Tibial nerve (tissue), 4 donors: ENCODE measurements at regions not wholly inside any gene's neighbourhood (a gene's known extent, or its start where the extent isn't known, plus 50 kb on each side); places are given as distances from the start of the nearest gene placed in this dataset.

Experiments used
- EP300 ChIP-seq, 2 donors: sonication (generic); formaldehyde crosslinking; IDR thresholded peaks; one replicate each; pipeline ENCODE4 v1.6.1; 2017; ENCODE audit warnings: antibody characterized with exemption in 2 of 2, mild to moderate bottlenecking in 1 of 2
- POLR2A ChIP-seq, 2 donors: fragments of 450-650 bp; IDR thresholded peaks; one replicate each; pipeline ENCODE4 v1.6.1; 2017; ENCODE audit warnings: antibody characterized with exemption in 2 of 2, mild to moderate bottlenecking in 2 of 2, moderate library complexity in 2 of 2
- TF ChIP-seq, protein P1 (sequence below), 5 experiments: fragments of 200-600 bp in 3 of 5; fragments of 450-650 bp in 2 of 5; sonication (generic) in 3 of 5; IDR thresholded peaks; one replicate each; pipeline ENCODE4 v1.5.1; 2016 to 2019; ENCODE audit warnings: antibody characterized with exemption in 5 of 5, mild to moderate bottlenecking in 3 of 5, moderate library complexity in 2 of 5

DNA sequence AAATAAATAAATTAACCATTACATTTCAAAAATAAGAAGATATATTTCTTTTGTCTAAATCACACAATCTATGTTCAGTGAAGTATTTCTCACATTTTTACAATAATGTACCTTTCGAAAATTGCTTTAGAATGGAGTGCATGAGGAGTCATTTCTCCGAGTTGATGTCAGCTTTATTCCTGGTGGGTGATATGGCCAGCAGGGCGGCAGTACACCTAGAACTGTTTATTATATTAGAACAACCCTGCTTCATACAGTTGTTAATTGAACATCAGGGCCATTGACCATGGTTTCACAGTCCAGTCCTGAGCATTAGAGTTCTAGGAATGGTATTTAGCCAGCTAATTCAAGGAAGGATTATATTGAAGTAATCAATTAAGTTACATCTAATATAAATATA, 696.3 kb upstream of the SLC10A2 start:
- TF ChIP-seq, protein P1, sequence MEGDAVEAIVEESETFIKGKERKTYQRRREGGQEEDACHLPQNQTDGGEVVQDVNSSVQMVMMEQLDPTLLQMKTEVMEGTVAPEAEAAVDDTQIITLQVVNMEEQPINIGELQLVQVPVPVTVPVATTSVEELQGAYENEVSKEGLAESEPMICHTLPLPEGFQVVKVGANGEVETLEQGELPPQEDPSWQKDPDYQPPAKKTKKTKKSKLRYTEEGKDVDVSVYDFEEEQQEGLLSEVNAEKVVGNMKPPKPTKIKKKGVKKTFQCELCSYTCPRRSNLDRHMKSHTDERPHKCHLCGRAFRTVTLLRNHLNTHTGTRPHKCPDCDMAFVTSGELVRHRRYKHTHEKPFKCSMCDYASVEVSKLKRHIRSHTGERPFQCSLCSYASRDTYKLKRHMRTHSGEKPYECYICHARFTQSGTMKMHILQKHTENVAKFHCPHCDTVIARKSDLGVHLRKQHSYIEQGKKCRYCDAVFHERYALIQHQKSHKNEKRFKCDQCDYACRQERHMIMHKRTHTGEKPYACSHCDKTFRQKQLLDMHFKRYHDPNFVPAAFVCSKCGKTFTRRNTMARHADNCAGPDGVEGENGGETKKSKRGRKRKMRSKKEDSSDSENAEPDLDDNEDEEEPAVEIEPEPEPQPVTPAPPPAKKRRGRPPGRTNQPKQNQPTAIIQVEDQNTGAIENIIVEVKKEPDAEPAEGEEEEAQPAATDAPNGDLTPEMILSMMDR (IDR thresholded peaks at IDR 0.05) = no peak
- no peak for TF ChIP-seq POLR2A (IDR thresholded peaks at IDR 0.05)
- no peak for TF ChIP-seq EP300 (IDR thresholded peaks at IDR 0.05)
